ENCODE measurements at regions not wholly inside any gene's neighbourhood (a gene's known extent, or its start where the extent isn't known, plus 50 kb on each side); places are given as distances from the start of the nearest gene placed in this dataset.

GRCh38 chr21:25459365-25459764 is 147.9 kb downstream of the MRPL39 start:
- H3K27me3 ChIP-seq: no peaks in the 10 kb centered on the region
- intact Hi-C loops (cut with DNase I; ENCODE audit: low total_unique reads): no loop called here
- no peaks in the 10 kb centered on the region for H3K4me1 ChIP-seq
- DNase-seq (ENCODE audit: low spot score in 2 of 2): no peak
- H3K4me3 ChIP-seq: no peak overlapping the region
- no peaks in the 10 kb centered on the region for H3K9me3 ChIP-seq
- H3K36me3 ChIP-seq: no peaks in the 10 kb centered on the region
- TF ChIP-seq POLR2AphosphoS5 (IDR thresholded peaks at IDR 0.05): no peak
- no peak for TF ChIP-seq POLR2A (IDR thresholded peaks at IDR 0.05)
- TF ChIP-seq, protein P1, sequence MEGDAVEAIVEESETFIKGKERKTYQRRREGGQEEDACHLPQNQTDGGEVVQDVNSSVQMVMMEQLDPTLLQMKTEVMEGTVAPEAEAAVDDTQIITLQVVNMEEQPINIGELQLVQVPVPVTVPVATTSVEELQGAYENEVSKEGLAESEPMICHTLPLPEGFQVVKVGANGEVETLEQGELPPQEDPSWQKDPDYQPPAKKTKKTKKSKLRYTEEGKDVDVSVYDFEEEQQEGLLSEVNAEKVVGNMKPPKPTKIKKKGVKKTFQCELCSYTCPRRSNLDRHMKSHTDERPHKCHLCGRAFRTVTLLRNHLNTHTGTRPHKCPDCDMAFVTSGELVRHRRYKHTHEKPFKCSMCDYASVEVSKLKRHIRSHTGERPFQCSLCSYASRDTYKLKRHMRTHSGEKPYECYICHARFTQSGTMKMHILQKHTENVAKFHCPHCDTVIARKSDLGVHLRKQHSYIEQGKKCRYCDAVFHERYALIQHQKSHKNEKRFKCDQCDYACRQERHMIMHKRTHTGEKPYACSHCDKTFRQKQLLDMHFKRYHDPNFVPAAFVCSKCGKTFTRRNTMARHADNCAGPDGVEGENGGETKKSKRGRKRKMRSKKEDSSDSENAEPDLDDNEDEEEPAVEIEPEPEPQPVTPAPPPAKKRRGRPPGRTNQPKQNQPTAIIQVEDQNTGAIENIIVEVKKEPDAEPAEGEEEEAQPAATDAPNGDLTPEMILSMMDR (IDR thresholded peaks at IDR 0.05): no peak
- H3K27ac ChIP-seq: no peak overlapping the region

DNA sequence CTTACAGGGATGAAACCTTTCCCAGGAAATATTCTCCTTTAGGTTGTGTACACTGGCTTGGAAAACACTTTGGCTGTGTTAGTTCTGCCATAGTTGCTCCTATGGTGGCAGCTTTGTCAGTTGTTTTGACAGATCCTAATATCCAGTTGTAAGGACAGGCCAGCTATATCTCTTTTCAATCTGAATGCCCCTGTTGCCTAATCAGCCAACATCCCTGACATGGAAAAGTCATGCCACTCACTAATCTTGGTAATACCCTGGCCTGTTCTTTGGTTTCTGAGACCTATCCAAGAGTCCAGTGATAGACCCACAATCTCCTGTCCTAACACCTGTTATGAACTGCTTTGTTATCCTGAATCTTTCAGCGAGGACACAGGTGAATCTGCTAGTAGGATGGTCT is 148.8 kb downstream of the MRPL39 start:
- Histone ChIP-seq H3K27ac (no peak overlapping the region), H3K4me1 (no peaks in the 10 kb centered on the region), H3K9me3 (no peaks in the 10 kb centered on the region), H3K4me3 (no peak overlapping the region), H3K36me3 (no peaks in the 10 kb centered on the region), H3K27me3 (no peaks in the 10 kb centered on the region)
- intact Hi-C loops (cut with DNase I; ENCODE audit: low total_unique reads): no loop called here
- DNase-seq (ENCODE audit: low spot score in 2 of 2): no peak
- TF ChIP-seq, protein P1 (IDR thresholded peaks at IDR 0.05): no peak
- no peak for TF ChIP-seq POLR2AphosphoS5 (IDR thresholded peaks at IDR 0.05)
- TF ChIP-seq POLR2A (IDR thresholded peaks at IDR 0.05): no peak

DNA sequence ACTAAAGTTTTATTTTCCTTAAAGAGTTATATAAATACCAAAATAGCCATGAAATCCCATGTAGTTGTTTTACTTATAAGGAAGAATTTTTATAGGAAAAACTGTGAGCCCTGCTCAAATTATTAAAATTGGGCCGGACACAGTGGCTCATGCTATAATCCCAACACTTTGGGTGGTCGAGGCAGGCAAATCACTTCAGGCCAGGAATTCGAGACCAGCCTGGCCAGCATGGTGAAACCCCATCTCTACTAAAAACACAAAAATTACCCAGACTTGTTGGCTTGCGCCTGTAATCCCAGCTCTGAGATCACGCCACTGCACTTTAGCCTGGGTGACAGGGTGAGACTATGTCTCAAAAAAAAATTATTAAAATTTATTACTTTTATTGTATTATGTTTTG is 149.3 kb downstream of the MRPL39 start:
- Histone ChIP-seq H3K4me3 (no peak overlapping the region), H3K36me3 (no peaks in the 10 kb centered on the region), H3K27me3 (no peaks in the 10 kb centered on the region), H3K4me1 (no peaks in the 10 kb centered on the region), H3K27ac (no peak overlapping the region), H3K9me3 (no peaks in the 10 kb centered on the region)
- intact Hi-C loops (cut with DNase I; ENCODE audit: low total_unique reads): no loop called here
- TF ChIP-seq POLR2A (IDR thresholded peaks at IDR 0.05): no peak
- TF ChIP-seq, protein P1 (IDR thresholded peaks at IDR 0.05): no peak
- no peak for TF ChIP-seq POLR2AphosphoS5 (IDR thresholded peaks at IDR 0.05)
- no peak for DNase-seq (ENCODE audit: low spot score in 2 of 2)

- TF ChIP-seq, protein P1 (IDR thresholded peaks at IDR 0.05): no peak
- TF ChIP-seq POLR2AphosphoS5 (IDR thresholded peaks at IDR 0.05) (no peak), POLR2A (IDR thresholded peaks at IDR 0.05) (no peak)
- Histone ChIP-seq H3K9me3 (no peaks in the 10 kb centered on the region), H3K27ac (no peak overlapping the region), H3K27me3 (no peaks in the 10 kb centered on the region), H3K4me1 (no peaks in the 10 kb centered on the region), H3K4me3 (no peak overlapping the region), H3K36me3 (no peaks in the 10 kb centered on the region)
- intact Hi-C loops (cut with DNase I; ENCODE audit: low total_unique reads): no loop called here
- no peak for DNase-seq (ENCODE audit: low spot score in 2 of 2)
Observed at GRCh38 chr21:25457411-25457810, 149.9 kb downstream of the MRPL39 start.

DNA sequence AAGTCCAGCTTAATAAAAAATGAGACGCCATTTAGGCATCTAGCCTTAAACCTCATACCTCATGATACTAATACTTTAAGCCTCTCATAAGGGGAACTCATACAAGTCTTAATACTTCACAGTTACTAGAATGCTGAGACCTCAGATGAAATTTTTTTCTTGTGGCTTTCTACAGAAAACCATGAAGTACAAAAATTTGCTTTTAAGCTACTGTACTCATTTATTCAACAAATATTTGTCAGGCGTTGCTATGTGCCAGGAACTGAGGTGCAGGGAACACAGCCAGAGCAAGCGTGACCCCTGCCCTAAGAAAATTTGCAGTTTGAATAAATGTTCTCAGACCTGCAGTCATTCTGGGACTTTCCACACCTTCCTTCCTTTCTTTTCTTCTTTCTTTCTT is 150.6 kb downstream of the MRPL39 start:
- Histone ChIP-seq H3K36me3 (no peaks in the 10 kb centered on the region), H3K27me3 (no peaks in the 10 kb centered on the region), H3K27ac (no peak overlapping the region), H3K4me1 (no peaks in the 10 kb centered on the region), H3K4me3 (no peak overlapping the region), H3K9me3 (no peaks in the 10 kb centered on the region)
- no peak for DNase-seq (ENCODE audit: low spot score in 2 of 2)
- no peak for TF ChIP-seq POLR2A (IDR thresholded peaks at IDR 0.05)
- TF ChIP-seq POLR2AphosphoS5 (IDR thresholded peaks at IDR 0.05): no peak
- TF ChIP-seq, protein P1 (IDR thresholded peaks at IDR 0.05): no peak
- intact Hi-C loops (cut with DNase I; ENCODE audit: low total_unique reads): no loop called here
